DMS53 treated with DMSO at 0.1 percent for 48 hours (cell line): ENCODE measurements at regions not wholly inside any gene's neighbourhood (a gene's known extent, or its start where the extent isn't known, plus 50 kb on each side); places are given as distances from the start of the nearest gene placed in this dataset.

Source experiments
- DNase-seq: peaks from one replicate; lab custom pipeline; 2025; ENCODE audit not compliant: unreplicated experiment; lab: John Stamatoyannopoulos, UW

DNA sequence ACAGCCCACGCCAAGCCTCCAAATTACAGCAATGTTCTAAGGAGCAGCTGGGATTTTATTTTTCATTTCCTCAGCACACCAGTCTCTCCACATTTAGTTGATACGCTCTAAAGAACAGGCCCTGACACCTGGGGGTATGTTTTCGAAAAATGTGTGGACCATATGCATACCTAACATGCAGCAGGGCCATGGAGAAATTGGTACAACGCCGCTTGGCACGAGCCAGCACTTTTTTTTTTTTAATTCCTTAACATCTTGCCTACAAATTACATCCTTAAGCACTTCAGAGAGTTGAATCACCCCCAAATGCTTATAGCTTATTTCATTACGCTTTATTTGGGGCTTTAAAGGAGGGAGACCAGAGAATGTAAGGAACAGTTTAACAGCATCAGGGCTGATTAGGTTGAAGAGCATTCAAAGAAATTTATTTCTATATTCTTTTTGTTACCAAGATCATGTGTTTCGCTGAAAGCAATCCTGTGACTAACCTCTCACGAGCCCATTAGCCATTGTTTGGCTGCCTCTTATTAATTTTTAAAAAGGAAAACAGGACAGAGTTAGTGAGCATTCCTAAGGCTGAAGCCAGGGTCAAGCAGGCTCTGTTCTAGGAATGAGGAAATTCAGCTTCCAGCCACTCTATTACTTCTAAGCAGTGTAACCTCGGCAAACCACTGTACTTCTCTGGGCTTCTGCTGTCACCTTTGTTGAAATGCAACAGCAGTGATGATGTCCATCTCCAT is 173.8 kb downstream of the ACTL7B start:
- no peak for DNase-seq

GRCh38 chr9:108680946-108681345 is 174.8 kb downstream of the ACTL7B start:
- DNase-seq, result no peak

GRCh38 chr9:108677776-108678175 is 178.0 kb downstream of the ACTL7B start:
- DNase-seq, result no peak

DNA sequence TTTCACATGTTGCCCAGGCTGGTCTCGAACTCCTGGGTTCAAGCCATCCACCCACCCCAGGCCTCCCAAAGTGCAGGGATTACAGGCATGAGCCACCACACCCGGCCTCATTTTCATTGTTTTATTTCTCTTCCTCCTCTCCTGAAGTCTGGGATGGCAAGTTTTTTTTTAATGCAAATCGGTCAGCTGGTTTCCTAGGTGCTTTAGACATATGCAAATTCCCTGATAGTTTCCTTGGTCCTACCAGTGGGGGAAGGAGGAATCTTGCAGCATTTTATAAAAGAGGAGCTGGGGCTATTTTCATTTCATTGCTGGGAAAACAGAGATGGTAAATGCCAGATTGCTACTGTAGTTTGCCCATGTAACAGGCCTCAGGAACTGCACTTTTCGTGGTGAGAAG is 179.4 kb downstream of the ACTL7B start:
- no peak for DNase-seq

GRCh38 chr9:108675708-108676107 is 180.1 kb downstream of the ACTL7B start:
- no peak for DNase-seq

DNA sequence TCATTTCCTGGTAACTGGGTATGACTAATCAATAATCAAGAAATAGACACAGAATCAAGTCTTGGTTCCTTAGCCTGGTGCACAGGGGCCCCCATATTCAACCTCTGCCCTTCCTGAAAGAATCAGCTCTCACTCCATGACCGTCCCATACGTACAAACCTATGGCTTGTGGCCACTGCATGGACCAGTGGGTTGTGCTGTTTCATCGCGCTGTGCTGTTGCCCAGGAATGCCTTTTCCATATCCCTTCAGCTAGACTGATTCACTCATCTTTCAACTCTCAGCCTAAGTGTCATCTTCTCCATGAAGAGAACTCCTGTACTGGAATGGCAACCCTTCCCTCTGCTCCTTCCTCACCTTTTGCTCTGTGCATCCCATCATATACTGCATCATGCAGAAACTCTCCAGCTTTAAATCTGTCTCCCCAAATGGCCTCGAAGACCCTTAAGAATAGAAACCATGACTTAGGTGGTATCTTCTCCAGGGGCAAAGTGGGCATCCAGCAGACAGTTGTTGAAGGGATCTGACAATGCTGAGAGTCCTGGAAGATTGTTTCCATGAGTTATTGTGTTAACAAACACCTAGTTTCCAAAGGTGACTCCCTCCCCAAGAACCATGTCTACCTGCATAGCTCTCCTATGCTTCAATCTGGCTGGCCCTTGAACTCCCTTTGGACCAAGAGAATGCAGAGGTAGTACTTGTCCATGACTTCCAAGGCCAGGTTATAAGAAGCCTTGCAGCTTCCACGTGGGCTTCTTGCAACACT is 180.8 kb downstream of the ACTL7B start:
- DNase-seq, result no peak

DNA sequence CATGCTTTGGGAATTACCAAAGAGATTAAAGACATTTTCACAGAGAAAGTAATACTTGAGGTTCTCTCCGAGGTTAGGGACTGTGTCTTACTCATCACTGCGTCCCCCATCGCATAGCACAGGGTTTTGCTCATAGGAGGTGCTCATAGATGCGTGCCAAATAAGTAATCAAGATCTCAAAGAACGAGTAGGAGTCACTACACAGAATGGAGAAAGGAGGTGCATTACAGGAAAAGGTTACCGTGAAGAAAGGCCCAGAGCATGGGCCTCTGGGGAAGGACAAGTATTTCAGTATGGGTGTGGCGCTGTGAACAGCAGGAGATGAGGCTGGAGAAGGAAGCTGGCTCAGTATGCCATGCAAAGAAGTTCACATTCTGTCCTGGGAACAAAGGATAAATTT is 182.4 kb downstream of the ACTL7B start:
- DNase-seq, result no peak

DNA sequence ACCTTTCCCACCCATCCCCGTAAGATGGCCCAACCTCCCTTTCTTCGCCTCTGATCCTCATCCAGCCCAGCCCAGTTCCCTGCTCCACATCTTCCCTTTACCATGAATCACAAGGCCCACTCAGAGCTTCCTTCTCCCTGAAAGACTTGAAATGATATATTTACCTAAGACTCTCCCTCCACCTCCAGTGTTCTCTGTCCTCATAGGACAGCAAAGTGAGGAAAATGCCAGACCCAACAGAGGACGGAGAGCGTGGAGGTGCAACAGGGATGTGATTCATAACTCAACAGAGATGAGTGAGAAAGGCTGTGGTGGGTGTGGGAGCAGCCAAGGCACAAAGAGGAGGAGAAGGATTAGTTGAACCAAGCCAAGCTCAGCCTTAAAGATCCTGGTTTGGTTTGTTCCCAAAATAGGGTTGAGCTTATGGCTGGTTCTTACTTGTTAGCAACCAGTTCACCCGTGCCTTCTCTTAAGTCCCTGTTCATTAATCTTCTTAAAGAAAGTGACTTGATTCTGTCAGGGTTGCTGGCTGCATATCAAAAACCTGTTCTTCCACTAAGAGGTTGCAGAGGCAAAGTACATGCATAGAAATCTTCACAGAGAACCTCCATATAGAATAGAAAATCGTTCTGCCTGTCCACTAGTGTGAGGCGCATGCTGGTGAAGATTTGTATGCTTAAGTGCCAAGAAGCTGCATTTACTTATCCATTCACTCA is 183.2 kb downstream of the ACTL7B start:
- DNase-seq, result no peak

DNA sequence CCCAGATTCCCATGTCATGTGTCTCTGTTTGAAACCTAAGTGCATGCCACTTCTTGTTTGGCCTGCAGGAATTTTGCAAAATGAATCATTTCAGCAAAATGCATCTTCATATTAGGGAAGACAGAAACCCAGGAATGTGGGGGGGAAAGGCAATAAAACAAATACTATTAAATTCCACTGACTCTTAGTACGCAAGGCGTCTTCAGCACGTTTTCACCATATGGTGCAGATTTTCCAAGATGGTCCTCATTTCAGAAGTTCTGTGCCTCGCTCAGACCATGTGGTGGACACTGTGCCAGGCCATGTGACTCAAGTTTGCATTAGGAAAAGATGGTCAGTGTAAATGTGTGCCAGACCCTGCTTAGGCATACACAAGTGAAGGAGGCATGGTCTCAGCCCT is 184.0 kb downstream of the ACTL7B start:
- DNase-seq, result no peak

DNA sequence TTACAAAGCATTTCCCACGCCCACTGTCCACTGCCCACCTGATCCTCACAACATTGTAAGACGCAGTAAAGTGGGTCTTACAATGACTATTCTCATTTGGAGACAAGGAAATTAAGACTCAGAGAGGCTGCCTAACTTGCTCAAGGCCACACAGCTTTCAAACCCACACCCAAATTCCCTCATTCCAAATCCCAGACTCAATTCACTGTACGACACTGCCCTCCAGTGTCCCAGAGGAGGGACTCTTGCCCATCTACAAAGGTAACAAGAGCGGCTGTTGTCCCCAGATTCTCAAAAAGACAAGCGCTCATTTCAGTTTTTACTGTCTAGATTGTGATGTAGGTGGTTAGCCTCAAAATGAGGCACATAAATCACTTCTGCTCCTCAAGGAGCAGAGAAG is 184.6 kb downstream of the ACTL7B start:
- DNase-seq, result no peak

GRCh38 chr9:108668938-108669335 is 186.8 kb downstream of the ACTL7B start:
- no peak for DNase-seq

- DNase-seq, result no peak
Measured at GRCh38 chr9:108668191-108668937, 187.4 kb downstream of the ACTL7B start.

- DNase-seq, result no peak
Measured at GRCh38 chr9:108666240-108666784, 189.5 kb downstream of the ACTL7B start.

- DNase-seq, result no peak
Measured at GRCh38 chr9:108665521-108666239, 190.1 kb downstream of the ACTL7B start.

DNA sequence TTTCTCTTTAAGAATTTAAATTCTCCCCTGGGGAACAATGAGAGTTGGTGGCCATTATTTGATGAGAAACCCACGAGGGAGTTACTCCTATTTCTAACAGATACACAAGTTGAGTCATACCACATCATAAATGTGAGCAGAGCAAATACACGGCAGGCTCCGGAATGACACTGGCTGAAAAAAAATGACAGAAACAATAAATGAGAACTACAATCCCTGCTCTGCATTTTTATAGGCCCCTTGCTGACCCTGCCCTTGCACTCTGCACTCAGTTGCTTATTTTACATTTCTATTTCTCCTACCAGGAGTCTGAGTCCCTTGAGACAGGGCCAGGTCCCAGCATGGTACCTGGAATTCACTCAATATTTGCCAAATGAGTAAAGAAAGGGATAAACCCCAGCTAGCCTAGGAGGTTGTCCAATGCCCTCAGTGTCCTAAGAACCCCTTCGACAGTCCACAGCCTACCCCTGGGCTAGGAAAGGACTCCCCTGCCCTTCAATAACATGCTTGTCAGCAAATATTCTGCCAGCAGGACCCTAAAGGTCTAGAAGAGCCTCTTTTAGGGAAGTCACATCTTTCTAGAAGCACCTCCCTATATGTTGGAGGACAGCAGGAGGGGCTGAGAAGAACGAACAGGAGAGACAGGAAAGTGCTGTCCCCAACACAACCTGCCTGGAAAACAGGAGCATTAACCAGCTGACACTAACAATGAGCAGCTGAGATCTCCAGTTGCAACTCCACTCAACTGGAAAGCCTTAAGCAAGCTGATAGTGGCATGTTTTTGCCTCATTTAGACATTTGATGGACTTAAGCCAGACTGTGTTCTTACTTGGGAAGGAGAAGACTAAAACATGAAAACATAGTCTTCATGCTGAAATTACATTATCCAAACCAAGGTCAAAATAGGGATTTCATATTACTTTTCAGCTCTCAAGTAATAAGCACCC is 191.2 kb downstream of the ACTL7B start:
- DNase-seq, result no peak

GRCh38 chr9:108663422-108663821 is 192.4 kb downstream of the ACTL7B start:
- no peak for DNase-seq

DNA sequence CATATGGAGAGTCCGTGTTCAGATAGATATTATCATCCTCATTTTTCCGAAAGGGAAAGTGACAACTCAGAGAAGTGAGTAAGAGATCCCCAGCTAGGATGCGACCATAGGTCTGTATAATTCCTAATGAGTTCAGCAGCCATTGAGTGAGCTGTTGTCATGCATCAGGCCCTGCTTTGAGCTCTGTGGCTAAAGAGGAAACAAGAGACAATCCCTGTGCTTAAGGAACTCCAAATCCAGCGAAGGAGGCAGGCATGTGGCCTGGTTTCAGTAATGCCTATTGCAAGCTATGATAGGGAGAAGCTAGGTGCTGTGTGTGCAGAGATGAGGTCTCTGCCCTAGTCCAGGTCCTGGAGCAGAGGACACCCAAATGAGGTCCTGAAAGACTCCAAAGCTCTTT is 192.8 kb downstream of the ACTL7B start:
- DNase-seq, result no peak

DNA sequence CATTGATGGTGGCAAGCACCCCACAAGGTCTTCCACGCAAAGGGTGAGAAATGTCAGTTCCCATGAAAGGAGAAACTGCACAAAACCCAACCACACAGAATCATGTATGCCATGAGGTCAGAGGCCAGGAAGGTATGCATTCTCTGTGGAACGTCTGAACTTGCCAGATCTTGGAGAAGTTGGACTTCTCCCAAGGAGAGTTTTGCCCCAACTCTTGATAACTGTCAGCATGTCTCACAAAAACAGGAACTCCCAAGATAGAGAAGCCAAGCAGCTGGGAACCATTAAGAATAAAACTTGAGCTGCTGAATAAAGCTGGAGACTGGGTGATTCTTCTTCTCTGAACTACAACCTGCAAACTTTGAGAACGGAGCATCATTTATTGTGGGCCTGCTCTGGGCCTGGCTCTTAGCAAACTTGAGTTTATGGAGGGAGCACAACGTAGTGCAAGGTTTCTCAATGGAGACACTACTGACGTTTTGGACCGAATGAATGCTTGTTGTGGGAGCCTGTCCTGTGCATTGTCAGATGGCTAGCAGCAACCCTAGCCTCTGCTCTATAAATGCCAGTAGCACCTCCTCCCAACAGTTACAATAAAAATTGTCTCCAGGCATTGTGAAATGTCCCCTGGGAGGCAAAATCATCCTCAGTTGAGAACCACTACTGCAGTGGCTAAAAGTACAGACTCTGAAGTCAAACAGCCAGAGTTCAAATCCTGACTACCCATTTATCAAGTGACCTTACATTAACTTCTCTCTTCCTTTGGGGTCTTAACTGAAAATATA is 193.5 kb downstream of the ACTL7B start:
- no peak for DNase-seq
